Gastroesophageal sphincter (tissue), 4 donors: ENCODE measurements at regions not wholly inside any gene's neighbourhood (a gene's known extent, or its start where the extent isn't known, plus 50 kb on each side); places are given as distances from the start of the nearest gene placed in this dataset.

ENCODE experiments used
- ATAC-seq: fragments of 150-250 bp; one replicate; pipeline ENCODE4 v1.9.1; 2016; ENCODE audit warnings: mild to moderate bottlenecking, moderate library complexity
- H3K27ac ChIP-seq, 4 donors: fragments of 200-600 bp; sonication (generic) in 3 of 4; 1 replicate in 3 of 4; 2 replicates in 1 of 4; pipeline ENCODE4 v1.5.1; 2016 to 2019
- H3K27me3 ChIP-seq: fragments of 200-600 bp; sonication (generic); one replicate; pipeline ENCODE4 v1.5.1; 2019
- H3K36me3 ChIP-seq, 2 donors: fragments of 200-600 bp; sonication (generic); one replicate each; pipeline ENCODE4 v1.5.1; 2019; ENCODE audit warnings: control low read depth in 1 of 2
- H3K4me1 ChIP-seq, 3 donors: fragments of 200-600 bp; sonication (generic); 1 replicate in 2 of 3; 2 replicates in 1 of 3; pipeline ENCODE4 v1.5.1; 2016 to 2019; ENCODE audit warnings: control low read depth in 2 of 3
- H3K4me3 ChIP-seq, 2 donors: fragments of 200-600 bp; sonication (generic); one replicate each; pipeline ENCODE4 v1.5.1; 2019; ENCODE audit warnings: mild to moderate bottlenecking in 1 of 2, moderate library complexity in 1 of 2
- H3K9me3 ChIP-seq, 3 donors: fragments of 200-600 bp; sonication (generic); one replicate each; pipeline ENCODE4 v1.5.1; 2017 to 2019; ENCODE audit warnings: control low read depth in 2 of 3
- EP300 ChIP-seq: sonication (generic); formaldehyde crosslinking; IDR thresholded peaks from one replicate; pipeline ENCODE4 v1.6.1; 2017; ENCODE audit warnings: antibody characterized with exemption, mild to moderate bottlenecking
- POLR2A ChIP-seq, 2 donors: fragments of 450-650 bp; IDR thresholded peaks; one replicate each; pipeline ENCODE4 v1.6.1; 2017; ENCODE audit warnings: antibody characterized with exemption in 2 of 2, mild to moderate bottlenecking in 2 of 2, moderate library complexity in 1 of 2
- POLR2AphosphoS5 ChIP-seq: sonication (generic); formaldehyde crosslinking; IDR thresholded peaks from one replicate; pipeline ENCODE4 v1.6.1; 2017; ENCODE audit warnings: antibody characterized with exemption
- WGBS, 2 donors: methylation state at CpG; one replicate each; pipeline ENCODE4 v1.1.5; 2018; ENCODE audit warnings: low coverage in 1 of 2; 5-methylcytosine and 5-hydroxymethylcytosine counted together
- TF ChIP-seq, protein P1 (sequence below), 4 experiments: fragments of 200-600 bp in 2 of 4; fragments of 450-650 bp in 2 of 4; sonication (generic) in 1 of 4; IDR thresholded peaks; one replicate each; pipeline ENCODE4 v1.5.1; 2017 to 2019; ENCODE audit warnings: antibody characterized with exemption in 4 of 4, mild to moderate bottlenecking in 2 of 4, moderate library complexity in 2 of 4

DNA sequence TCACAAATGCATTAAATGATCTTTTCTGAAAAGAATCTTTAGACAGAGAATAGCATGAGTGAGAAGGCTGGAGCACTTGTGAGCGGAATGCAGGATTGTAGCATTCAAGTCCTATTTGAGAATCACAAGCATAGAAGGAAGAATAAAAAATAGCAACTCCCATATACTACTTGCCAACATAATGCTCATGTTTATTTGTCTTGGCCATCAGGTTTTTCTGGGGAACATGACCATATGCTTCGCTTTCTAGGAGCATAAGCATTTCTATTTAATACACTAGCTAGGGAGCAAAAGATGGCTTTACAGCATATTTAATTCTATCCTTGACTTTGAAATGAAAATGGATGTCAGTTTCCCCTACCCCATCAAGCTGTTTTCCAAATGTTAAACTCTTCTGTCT, 170.3 kb upstream of the MITF start:
- Histone ChIP-seq H3K27me3 (no peaks in the 10 kb centered on the region), H3K4me1 (no peaks in the 10 kb centered on the region), H3K27ac (no peak overlapping the region), H3K36me3 (no peaks in the 10 kb centered on the region), H3K4me3 (no peak overlapping the region), H3K9me3 (no peaks in the 10 kb centered on the region)
- no peak for ATAC-seq
- WGBS, 2 donors = 58 to 67% methylated on average over 2 of the region's 2 CpGs
- TF ChIP-seq, protein P1, sequence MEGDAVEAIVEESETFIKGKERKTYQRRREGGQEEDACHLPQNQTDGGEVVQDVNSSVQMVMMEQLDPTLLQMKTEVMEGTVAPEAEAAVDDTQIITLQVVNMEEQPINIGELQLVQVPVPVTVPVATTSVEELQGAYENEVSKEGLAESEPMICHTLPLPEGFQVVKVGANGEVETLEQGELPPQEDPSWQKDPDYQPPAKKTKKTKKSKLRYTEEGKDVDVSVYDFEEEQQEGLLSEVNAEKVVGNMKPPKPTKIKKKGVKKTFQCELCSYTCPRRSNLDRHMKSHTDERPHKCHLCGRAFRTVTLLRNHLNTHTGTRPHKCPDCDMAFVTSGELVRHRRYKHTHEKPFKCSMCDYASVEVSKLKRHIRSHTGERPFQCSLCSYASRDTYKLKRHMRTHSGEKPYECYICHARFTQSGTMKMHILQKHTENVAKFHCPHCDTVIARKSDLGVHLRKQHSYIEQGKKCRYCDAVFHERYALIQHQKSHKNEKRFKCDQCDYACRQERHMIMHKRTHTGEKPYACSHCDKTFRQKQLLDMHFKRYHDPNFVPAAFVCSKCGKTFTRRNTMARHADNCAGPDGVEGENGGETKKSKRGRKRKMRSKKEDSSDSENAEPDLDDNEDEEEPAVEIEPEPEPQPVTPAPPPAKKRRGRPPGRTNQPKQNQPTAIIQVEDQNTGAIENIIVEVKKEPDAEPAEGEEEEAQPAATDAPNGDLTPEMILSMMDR (IDR thresholded peaks at IDR 0.05) = no peak
- TF ChIP-seq POLR2AphosphoS5 (no peak), POLR2A (IDR thresholded peaks at IDR 0.05) (no peak), EP300 (no peak)

DNA sequence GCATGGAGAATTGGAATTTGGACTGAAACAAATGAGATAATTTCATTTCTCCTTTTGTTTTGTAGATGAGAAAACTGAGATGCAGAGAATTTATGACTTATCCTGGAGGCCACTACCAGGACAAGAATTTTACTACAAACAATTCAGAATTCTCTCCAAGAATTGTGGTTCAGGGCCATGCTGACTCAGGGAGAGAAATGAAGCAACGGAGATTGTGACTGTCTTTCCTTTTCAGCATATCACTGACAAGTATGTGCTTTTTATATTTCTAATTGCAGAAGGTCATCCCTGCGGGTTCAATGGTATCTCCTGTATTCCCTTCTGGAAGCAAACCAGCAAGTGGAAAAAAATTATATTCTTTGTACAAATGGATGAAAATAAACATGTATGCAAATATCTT, 170.8 kb upstream of the MITF start:
- Histone ChIP-seq H3K9me3 (no peaks in the 10 kb centered on the region), H3K4me1 (no peaks in the 10 kb centered on the region), H3K27me3 (no peaks in the 10 kb centered on the region), H3K27ac (no peak overlapping the region), H3K4me3 (no peak overlapping the region), H3K36me3 (no peaks in the 10 kb centered on the region)
- 41 to 52% methylated on average over 2 of the region's 2 CpGs for WGBS, 2 donors
- TF ChIP-seq, protein P1 (IDR thresholded peaks at IDR 0.05) = no peak
- TF ChIP-seq POLR2AphosphoS5 = no peak
- TF ChIP-seq POLR2A (IDR thresholded peaks at IDR 0.05) = no peak
- TF ChIP-seq EP300 = no peak
- no peak for ATAC-seq

DNA sequence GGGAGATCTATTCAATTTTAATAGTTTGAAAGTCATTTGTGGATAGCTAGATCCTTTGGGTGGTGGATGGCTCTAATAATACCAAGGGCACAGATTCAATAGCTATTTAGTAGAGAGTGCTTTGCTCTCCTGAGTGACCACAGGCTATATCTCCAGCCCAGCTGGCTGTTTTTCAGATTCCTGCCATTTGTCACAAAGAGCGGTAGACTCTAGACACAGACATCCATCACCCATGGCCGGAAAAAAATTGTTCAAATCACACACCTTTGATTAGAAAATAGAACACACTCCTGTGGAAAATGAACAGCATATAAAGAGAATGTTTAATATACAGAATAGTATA, 171.6 kb upstream of the MITF start:
- Histone ChIP-seq H3K27me3 (no peaks in the 10 kb centered on the region), H3K9me3 (no peaks in the 10 kb centered on the region), H3K36me3 (no peaks in the 10 kb centered on the region), H3K4me1 (no peaks in the 10 kb centered on the region), H3K27ac (no peak overlapping the region), H3K4me3 (no peak overlapping the region)
- TF ChIP-seq POLR2AphosphoS5 (no peak), POLR2A (IDR thresholded peaks at IDR 0.05) (no peak), EP300 (no peak)
- TF ChIP-seq, protein P1 (IDR thresholded peaks at IDR 0.05) = no peak
- 89 to 90% methylated on average over 2 of the region's 2 CpGs for WGBS, 2 donors
- ATAC-seq = no peak

DNA sequence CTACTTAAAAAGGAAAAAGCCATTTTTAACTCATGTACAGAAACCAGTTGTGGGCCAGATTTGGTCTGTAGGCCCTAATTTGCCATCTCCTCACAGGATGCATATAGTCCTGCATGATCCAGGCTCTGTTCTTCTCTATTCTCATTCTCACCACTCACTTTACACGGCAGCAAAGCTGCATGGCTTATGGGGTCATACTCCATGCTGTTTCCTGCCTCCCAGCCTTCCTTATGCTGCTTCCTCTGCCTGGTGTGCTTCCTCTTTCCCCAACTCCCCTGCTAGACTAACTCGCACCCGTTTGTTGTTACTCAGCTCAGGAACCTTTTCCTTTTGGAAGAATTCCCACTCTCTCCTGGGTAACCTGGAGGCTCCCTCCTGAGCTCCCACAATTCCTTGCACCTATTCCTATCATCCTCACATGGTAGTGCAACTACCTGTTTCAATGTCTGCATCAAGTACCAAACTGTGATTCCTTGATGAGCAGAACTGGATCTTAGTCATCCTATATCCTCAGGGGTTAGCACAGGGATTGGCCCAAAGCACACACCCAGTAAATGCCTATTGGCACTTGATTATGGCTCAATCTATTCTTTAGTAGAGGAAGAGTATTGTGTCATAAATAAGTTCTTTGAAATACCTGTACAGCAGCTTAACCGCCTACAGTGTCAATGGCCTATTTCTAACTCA, 172.1 kb upstream of the MITF start:
- no peak overlapping the region for H3K27ac ChIP-seq
- no peak overlapping the region for H3K4me3 ChIP-seq
- H3K27me3 ChIP-seq = no peaks in the 10 kb centered on the region
- no peak for ATAC-seq
- TF ChIP-seq POLR2AphosphoS5 = no peak
- no peak for TF ChIP-seq EP300
- no peak for TF ChIP-seq POLR2A (IDR thresholded peaks at IDR 0.05)
- TF ChIP-seq, protein P1 (IDR thresholded peaks at IDR 0.05) = no peak
- H3K4me1 ChIP-seq = no peaks in the 10 kb centered on the region
- 85 to 87% methylated on average over 3 to 4 of the region's 4 CpGs for WGBS, 2 donors
- no peaks in the 10 kb centered on the region for H3K36me3 ChIP-seq
- no peaks in the 10 kb centered on the region for H3K9me3 ChIP-seq

DNA sequence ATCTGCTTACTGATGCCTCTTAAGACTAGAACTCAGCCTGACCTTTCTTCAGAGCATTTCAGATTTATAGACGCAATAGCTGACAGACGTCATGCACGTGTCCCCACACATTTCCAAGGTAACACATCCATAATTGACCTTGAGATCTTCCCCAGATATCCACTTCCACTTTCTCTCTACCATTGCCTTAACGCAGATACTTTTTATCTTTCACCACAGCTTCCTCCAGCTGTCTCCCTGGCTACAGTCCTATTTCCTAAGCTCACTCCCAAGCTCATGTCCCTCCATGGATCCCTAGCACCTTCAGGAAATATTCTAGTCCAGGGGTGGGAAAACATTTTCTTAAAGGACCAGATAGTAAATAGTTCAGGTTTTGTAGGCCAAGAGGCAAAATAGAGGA, 173.0 kb upstream of the MITF start:
- WGBS, 2 donors = 77 to 84% methylated on average over 4 of the region's 4 CpGs
- no peaks in the 10 kb centered on the region for H3K4me1 ChIP-seq
- no peaks in the 10 kb centered on the region for H3K36me3 ChIP-seq
- H3K9me3 ChIP-seq = no peaks in the 10 kb centered on the region
- ATAC-seq = no peak
- no peak overlapping the region for H3K27ac ChIP-seq
- no peak overlapping the region for H3K4me3 ChIP-seq
- TF ChIP-seq POLR2AphosphoS5 = no peak
- TF ChIP-seq POLR2A (IDR thresholded peaks at IDR 0.05) = no peak
- TF ChIP-seq, protein P1 (IDR thresholded peaks at IDR 0.05) = no peak
- TF ChIP-seq EP300 = no peak
- no peaks in the 10 kb centered on the region for H3K27me3 ChIP-seq
